ENCODE measurements at regions not wholly inside any gene's neighbourhood (a gene's known extent, or its start where the extent isn't known, plus 50 kb on each side); places are given as distances from the start of the nearest gene placed in this dataset.

- TF ChIP-seq EZH2 (IDR thresholded peaks at IDR 0.05; ENCODE audit: low read length) (no peak), CTCF (optimal IDR thresholded peaks at IDR 0.05 in 1 of 3, IDR thresholded peaks at IDR 0.05 in 1 of 3, conservative IDR thresholded peaks at IDR 0.05 in 1 of 3; ENCODE audit: extremely low read depth in 1 of 3, insufficient read depth in 2 of 3, low read length in 3 of 3) (no peak)
- no peak overlapping the region for H3K4me2 ChIP-seq (ENCODE audit: control insufficient read depth, extremely low read depth, insufficient read depth, low read depth, low read length)
- no peak overlapping the region for H3K27ac ChIP-seq (ENCODE audit: control insufficient read depth, insufficient read depth, low read length)
- no peak overlapping the region for H2AFZ ChIP-seq (ENCODE audit: control insufficient read depth, low read length)
- no peaks in the 10 kb centered on the region for H3K4me1 ChIP-seq (ENCODE audit: control insufficient read depth, extremely low read depth, insufficient read depth, low read length)
- H3K79me2 ChIP-seq (ENCODE audit: control insufficient read depth, insufficient read depth, low read length), result no peaks in the 10 kb centered on the region
- no peaks in the 10 kb centered on the region for H3K27me3 ChIP-seq (ENCODE audit: control insufficient read depth, extremely low read depth, insufficient read depth, low read length)
- H3K9ac ChIP-seq (ENCODE audit: control insufficient read depth, extremely low read depth, insufficient read depth, low read length), result no peak overlapping the region
- DNase-seq (ENCODE audit: low read depth, low spot score), result no peak
- no peak for FAIRE-seq
- H3K9me3 ChIP-seq (ENCODE audit: control insufficient read depth, low read depth, low read length), result no peaks in the 10 kb centered on the region
- dilution Hi-C loops (cut with MboI; ENCODE audit: extremely low pct_ligation_motif_present, low sequenced_read_pairs), result no loop called here
- H3K9me1 ChIP-seq (ENCODE audit: control insufficient read depth, extremely low read depth, insufficient read depth, low read length), result no peaks in the 10 kb centered on the region
- H3K4me3 ChIP-seq (ENCODE audit: control insufficient read depth in 2 of 3, extremely low read depth in 1 of 3, insufficient read depth in 2 of 3, low read depth in 1 of 3, low read length in 3 of 3), result no peak overlapping the region
- no peaks in the 10 kb centered on the region for H4K20me1 ChIP-seq (ENCODE audit: control insufficient read depth, extremely low read depth, insufficient read depth, low read length)
- no peaks in the 10 kb centered on the region for H3K36me3 ChIP-seq (ENCODE audit: control insufficient read depth in 2 of 2, extremely low read depth in 1 of 2, insufficient read depth in 2 of 2, low read length in 2 of 2)
Observed at GRCh38 chr22:34696557-34696956, 369.4 kb upstream of the ISX start.

GRCh38 chr22:34702279-34702678, 363.7 kb upstream of the ISX start:
- Histone ChIP-seq H4K20me1 (ENCODE audit: control insufficient read depth, extremely low read depth, insufficient read depth, low read length) (no peaks in the 10 kb centered on the region), H3K9me3 (ENCODE audit: control insufficient read depth, low read depth, low read length) (no peaks in the 10 kb centered on the region), H3K4me1 (ENCODE audit: control insufficient read depth, extremely low read depth, insufficient read depth, low read length) (no peaks in the 10 kb centered on the region), H3K9me1 (ENCODE audit: control insufficient read depth, extremely low read depth, insufficient read depth, low read length) (no peaks in the 10 kb centered on the region), H3K4me2 (ENCODE audit: control insufficient read depth, extremely low read depth, insufficient read depth, low read depth, low read length) (no peak overlapping the region), H3K27ac (ENCODE audit: control insufficient read depth, insufficient read depth, low read length) (no peak overlapping the region), H2AFZ (ENCODE audit: control insufficient read depth, low read length) (no peak overlapping the region), H3K79me2 (ENCODE audit: control insufficient read depth, insufficient read depth, low read length) (no peaks in the 10 kb centered on the region), H3K36me3 (ENCODE audit: control insufficient read depth in 2 of 2, extremely low read depth in 1 of 2, insufficient read depth in 2 of 2, low read length in 2 of 2) (no peaks in the 10 kb centered on the region), H3K4me3 (ENCODE audit: control insufficient read depth in 2 of 3, extremely low read depth in 1 of 3, insufficient read depth in 2 of 3, low read depth in 1 of 3, low read length in 3 of 3) (no peak overlapping the region), H3K9ac (ENCODE audit: control insufficient read depth, extremely low read depth, insufficient read depth, low read length) (no peak overlapping the region), H3K27me3 (ENCODE audit: control insufficient read depth, extremely low read depth, insufficient read depth, low read length) (no peaks in the 10 kb centered on the region)
- FAIRE-seq (no peak), DNase-seq (ENCODE audit: low read depth, low spot score) (no peak)
- TF ChIP-seq CTCF (optimal IDR thresholded peaks at IDR 0.05 in 1 of 3, IDR thresholded peaks at IDR 0.05 in 1 of 3, conservative IDR thresholded peaks at IDR 0.05 in 1 of 3; ENCODE audit: extremely low read depth in 1 of 3, insufficient read depth in 2 of 3, low read length in 3 of 3), result no peak
- no peak for TF ChIP-seq EZH2 (IDR thresholded peaks at IDR 0.05; ENCODE audit: low read length)
- dilution Hi-C loops (cut with MboI; ENCODE audit: extremely low pct_ligation_motif_present, low sequenced_read_pairs), result no loop called here

Data from keratinocyte (primary cell).